A549 (cell line): ENCODE measurements at regions not wholly inside any gene's neighbourhood (a gene's known extent, or its start where the extent isn't known, plus 50 kb on each side); places are given as distances from the start of the nearest gene placed in this dataset.

Source experiments
- ATAC-seq, 2 experiments: fragments of 200-7000 bp in 1 of 2; fragments of >200 bp in 1 of 2; cut with Nextera tagmentation in 1 of 2; cut with Tn5 transposase in 1 of 2; 3 replicates each; pipeline versions ENCODE4 v1.8.0 to v1.9.1; 2018 to 2020; ENCODE audit warnings: mild to moderate bottlenecking in 1 of 2, moderate library complexity in 1 of 2
- CTCF ChIA-PET: fragments of 300-600 bp; sonication (Branson Sonifier 250); formaldehyde crosslinking; extraction: SDS; loops from one replicate; lab custom pipeline; 2021; ENCODE audit warnings: antibody characterized with exemption, inconsistent platforms; lab: Yijun Ruan, JAX
- POLR2A ChIA-PET: fragments of 350-600 bp; formaldehyde crosslinking; extraction: SDS; loops from one replicate; lab custom pipeline; 2021; ENCODE audit warnings: antibody characterized with exemption, inconsistent platforms; lab: Yijun Ruan, JAX
- DNase-seq, 2 experiments: peaks; one replicate each; pipeline versions ENCODE4 v3.0.0 to v3.0.0-alpha.2; 2011 to 2016; ENCODE audit warnings: low read depth in 1 of 2, low spot score in 1 of 2
- FAIRE-seq: peaks from 2 replicates; lab custom pipeline; 2011; peaks lifted over from hg19 to GRCh38; lab: Jason Lieb, UNC
- H3K27ac ChIP-seq, 2 experiments: fragments of >200 bp; sonication (Bioruptor Twin); formaldehyde crosslinking; 3 replicates each; pipeline ENCODE4 v1.5.1; 2016 to 2017
- H3K4me1 ChIP-seq: fragments of >200 bp; sonication (Bioruptor Twin); formaldehyde crosslinking; 3 replicates; pipeline ENCODE4 v1.6.1; 2016
- H3K4me2 ChIP-seq: fragments of >200 bp; sonication (Bioruptor Twin); formaldehyde crosslinking; 3 replicates; pipeline ENCODE4 v1.6.1; 2016
- H3K4me3 ChIP-seq: fragments of >200 bp; sonication (Bioruptor Twin); formaldehyde crosslinking; 3 replicates; pipeline ENCODE4 v1.5.1; 2016
- H3K9me3 ChIP-seq: fragments of >200 bp; sonication (Bioruptor Twin); formaldehyde crosslinking; 3 replicates; pipeline ENCODE4 v1.6.1; 2016
- CBX2 ChIP-seq: fragments of 200-600 bp; sonication (generic); IDR thresholded peaks from 2 replicates; pipeline ENCODE4 v1.6.1; 2016; ENCODE audit warnings: low read depth, mild to moderate bottlenecking, borderline replicate concordance
- CBX8 ChIP-seq: fragments of 200-600 bp; sonication (generic); IDR thresholded peaks from 2 replicates; pipeline ENCODE4 v1.6.1; 2016
- CEBPB ChIP-seq, 2 experiments: fragments of >200 bp in 1 of 2; sonication (Bioruptor Twin) in 1 of 2; formaldehyde crosslinking in 1 of 2; IDR thresholded peaks; 2 replicates each; pipeline ENCODE4 v1.6.1; 2012 to 2016
- CHD2 ChIP-seq: fragments of 150-350 bp; IDR thresholded peaks from 2 replicates; pipeline ENCODE4 v1.6.1; 2014; ENCODE audit warnings: low read length; ENCODE audit not compliant: partially characterized antibody
- EHF ChIP-seq: fragments of 250-450 bp; sonication (Bioruptor Pico); IDR thresholded peaks from 2 replicates; pipeline ENCODE4 v1.5.0; 2020; ENCODE audit warnings: mild to moderate bottlenecking
- EP300 ChIP-seq, 2 experiments: fragments of >200 bp; sonication (Bioruptor Twin); formaldehyde crosslinking; IDR thresholded peaks; 2 replicates in 1 of 2; 3 replicates in 1 of 2; pipeline ENCODE4 v1.6.1; 2016 to 2017
- FOSL2 ChIP-seq, 2 experiments: fragments of 450-650 bp in 1 of 2; fragments of >200 bp in 1 of 2; sonication (Bioruptor Twin) in 1 of 2; formaldehyde crosslinking; IDR thresholded peaks; 2 replicates each; pipeline versions ENCODE4 v1.5.0 to v1.6.1; 2016 to 2020; ENCODE audit warnings: mild to moderate bottlenecking in 1 of 2, moderate library complexity in 1 of 2
- GATA3 ChIP-seq: IDR thresholded peaks from 2 replicates; pipeline ENCODE4 v1.6.1; 2012; ENCODE audit warnings: borderline replicate concordance
- HEYL ChIP-seq: fragments of 250-450 bp; sonication (Bioruptor Pico); IDR thresholded peaks from 2 replicates; pipeline ENCODE4 v1.8.0; 2021; ENCODE audit warnings: mild to moderate bottlenecking, moderate library complexity
- HOXA7 ChIP-seq: fragments of 250-450 bp; sonication (Bioruptor Pico); IDR thresholded peaks from 2 replicates; pipeline ENCODE4 v1.5.0; 2020; ENCODE audit warnings: mild to moderate bottlenecking, moderate library complexity
- HOXB13 ChIP-seq: fragments of 250-450 bp; sonication (Bioruptor Pico); IDR thresholded peaks from 2 replicates; pipeline ENCODE4 v1.5.0; 2020; ENCODE audit warnings: low read depth, mild to moderate bottlenecking, moderate library complexity
- HOXB5 ChIP-seq: fragments of 250-450 bp; sonication (Bioruptor Pico); IDR thresholded peaks from 2 replicates; pipeline ENCODE4 v1.5.0; 2020; ENCODE audit warnings: mild to moderate bottlenecking, moderate library complexity
- PHF8 ChIP-seq: fragments of 200-600 bp; sonication (generic); IDR thresholded peaks from 2 replicates; pipeline ENCODE4 v1.6.1; 2016; ENCODE audit warnings: low read depth, mild to moderate bottlenecking, antibody characterized with exemption, moderate library complexity, borderline replicate concordance
- POLR2A ChIP-seq: IDR thresholded peaks from 2 replicates; pipeline ENCODE4 v1.6.1; 2012; ENCODE audit warnings: mild to moderate bottlenecking, low read length
- RARB ChIP-seq: fragments of 250-450 bp; sonication (Bioruptor Pico); IDR thresholded peaks from 2 replicates; pipeline ENCODE4 v1.8.0; 2021; ENCODE audit warnings: mild to moderate bottlenecking, moderate library complexity
- RNF2 ChIP-seq: fragments of 200-600 bp; sonication (generic); IDR thresholded peaks from 2 replicates; pipeline ENCODE4 v1.6.1; 2016; ENCODE audit warnings: low read depth, mild to moderate bottlenecking, antibody characterized with exemption, moderate library complexity, borderline replicate concordance
- SREBF2 ChIP-seq: fragments of 450-650 bp; IDR thresholded peaks from 2 replicates; pipeline ENCODE4 v1.6.1; 2014; ENCODE audit warnings: mild to moderate bottlenecking, moderate library complexity
- TFCP2L1 ChIP-seq: fragments of 250-450 bp; sonication (Bioruptor Pico); IDR thresholded peaks from 2 replicates; pipeline ENCODE4 v1.5.0; 2021; ENCODE audit warnings: mild to moderate bottlenecking
- ZFP36 ChIP-seq: fragments of 450-650 bp; IDR thresholded peaks from 2 replicates; pipeline ENCODE4 v1.6.1; 2014; ENCODE audit warnings: borderline replicate concordance; ENCODE audit not compliant: partially characterized antibody
- ZNF302 ChIP-seq: fragments of 250-450 bp; sonication (Bioruptor Pico); IDR thresholded peaks from 2 replicates; pipeline ENCODE4 v1.9.0; 2021; ENCODE audit warnings: inconsistent platforms, mild to moderate bottlenecking, moderate library complexity
- WGBS: methylation state at CpG from one replicate; pipeline ENCODE4 v1.1.6; 2017; ENCODE audit errors: missing lambda C conversion rate; 5-methylcytosine and 5-hydroxymethylcytosine counted together
- TF ChIP-seq, protein P1 (sequence below): fragments of >200 bp; sonication (Bioruptor Twin); formaldehyde crosslinking; IDR thresholded peaks from 2 replicates; pipeline ENCODE4 v1.6.1; 2016
- TF ChIP-seq, protein P2 (sequence below): IDR thresholded peaks from 2 replicates; pipeline ENCODE4 v1.6.1; 2012
- TF ChIP-seq, protein P3 (sequence below): fragments of 150-350 bp; IDR thresholded peaks from 2 replicates; pipeline ENCODE4 v1.6.1; 2014; ENCODE audit warnings: low read depth, mild to moderate bottlenecking, low read length
- TF ChIP-seq, protein P4 (sequence below): fragments of 250-450 bp; sonication (Bioruptor Pico); IDR thresholded peaks from 2 replicates; pipeline ENCODE4 v1.5.0; 2020; ENCODE audit warnings: low read depth, mild to moderate bottlenecking, moderate library complexity

- Histone ChIP-seq H3K4me1 (peaks cover 22% of the 10 kb centered on the region; the same call in 2 of the 3 replicates), H3K4me3 (no peak overlapping the region), H3K4me2 (peak overlapping the region; percentile 62), H3K9me3 (no peaks in the 10 kb centered on the region), H3K27ac (peak overlapping the region; percentile 33 to 38; a peak in 4 of 6 replicates)
- WGBS, result 18% methylated on average over 2 of the region's 2 CpGs
- ChIA-PET POLR2A (no interaction called here), CTCF (interaction anchor here (0.7 to 1.1 kb wide), 3 partner anchors 16 to 502 kb away, joined by 3 to 4 read pairs (median 3); no protein-coding TSS in a partner anchor)
- no peak; a peak in 1 of 6 replicates for ATAC-seq
- peak in 1 of 2 experiments; percentile 2 for DNase-seq
- FAIRE-seq, result peak; percentile 56
- TF ChIP-seq ZFP36, result no peak
- peak; percentile 28; the same call in 1 of the 2 replicates for TF ChIP-seq GATA3
- TF ChIP-seq HOXA7 (CRISPR knock-in tag), result no peak
- no peak for TF ChIP-seq PHF8
- no peak for TF ChIP-seq RARB (CRISPR knock-in tag)
- TF ChIP-seq RNF2, result no peak
- TF ChIP-seq ZNF302 (CRISPR knock-in tag), result no peak
- no peak for TF ChIP-seq HOXB13 (CRISPR knock-in tag)
- peak; percentile 53 to 73; a peak in 3 of 4 replicates for TF ChIP-seq CEBPB (IDR thresholded peaks at IDR 0.05)
Observed at GRCh38 chr12:90515199-90516175, 439.5 kb downstream of the CCER1 start.

GRCh38 chr12:90514325-90514724 is 440.7 kb downstream of the CCER1 start:
- Histone ChIP-seq H3K4me2 (no peak overlapping the region), H3K4me3 (no peak overlapping the region), H3K4me1 (peaks cover 22% of the 10 kb centered on the region; the same call in 2 of the 3 replicates), H3K27ac (no peak overlapping the region), H3K9me3 (no peaks in the 10 kb centered on the region)
- ChIA-PET POLR2A (no interaction called here), CTCF (interaction anchor here (0.7 to 1.1 kb wide), 3 partner anchors 17 to 501 kb away, joined by 3 to 4 read pairs (median 3); no protein-coding TSS in a partner anchor)
- FAIRE-seq, result no peak
- ATAC-seq, result no peak
- WGBS, result 61% methylated on average over 3 of the region's 3 CpGs
- no peak for TF ChIP-seq GATA3
- TF ChIP-seq POLR2A, result no peak
- TF ChIP-seq, protein P1, sequence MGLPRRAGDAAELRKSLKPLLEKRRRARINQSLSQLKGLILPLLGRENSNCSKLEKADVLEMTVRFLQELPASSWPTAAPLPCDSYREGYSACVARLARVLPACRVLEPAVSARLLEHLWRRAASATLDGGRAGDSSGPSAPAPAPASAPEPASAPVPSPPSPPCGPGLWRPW, result no peak
- no peak for TF ChIP-seq CHD2
- no peak for TF ChIP-seq TFCP2L1
- no peak for TF ChIP-seq HOXA7 (CRISPR knock-in tag)
- TF ChIP-seq, protein P2, sequence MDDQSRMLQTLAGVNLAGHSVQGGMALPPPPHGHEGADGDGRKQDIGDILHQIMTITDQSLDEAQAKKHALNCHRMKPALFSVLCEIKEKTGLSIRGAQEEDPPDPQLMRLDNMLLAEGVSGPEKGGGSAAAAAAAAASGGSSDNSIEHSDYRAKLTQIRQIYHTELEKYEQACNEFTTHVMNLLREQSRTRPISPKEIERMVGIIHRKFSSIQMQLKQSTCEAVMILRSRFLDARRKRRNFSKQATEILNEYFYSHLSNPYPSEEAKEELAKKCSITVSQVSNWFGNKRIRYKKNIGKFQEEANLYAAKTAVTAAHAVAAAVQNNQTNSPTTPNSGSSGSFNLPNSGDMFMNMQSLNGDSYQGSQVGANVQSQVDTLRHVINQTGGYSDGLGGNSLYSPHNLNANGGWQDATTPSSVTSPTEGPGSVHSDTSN, result no peak
- TF ChIP-seq, protein P3, sequence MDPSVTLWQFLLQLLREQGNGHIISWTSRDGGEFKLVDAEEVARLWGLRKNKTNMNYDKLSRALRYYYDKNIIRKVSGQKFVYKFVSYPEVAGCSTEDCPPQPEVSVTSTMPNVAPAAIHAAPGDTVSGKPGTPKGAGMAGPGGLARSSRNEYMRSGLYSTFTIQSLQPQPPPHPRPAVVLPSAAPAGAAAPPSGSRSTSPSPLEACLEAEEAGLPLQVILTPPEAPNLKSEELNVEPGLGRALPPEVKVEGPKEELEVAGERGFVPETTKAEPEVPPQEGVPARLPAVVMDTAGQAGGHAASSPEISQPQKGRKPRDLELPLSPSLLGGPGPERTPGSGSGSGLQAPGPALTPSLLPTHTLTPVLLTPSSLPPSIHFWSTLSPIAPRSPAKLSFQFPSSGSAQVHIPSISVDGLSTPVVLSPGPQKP, result no peak
- TF ChIP-seq CBX8, result no peak
- TF ChIP-seq, protein P4, sequence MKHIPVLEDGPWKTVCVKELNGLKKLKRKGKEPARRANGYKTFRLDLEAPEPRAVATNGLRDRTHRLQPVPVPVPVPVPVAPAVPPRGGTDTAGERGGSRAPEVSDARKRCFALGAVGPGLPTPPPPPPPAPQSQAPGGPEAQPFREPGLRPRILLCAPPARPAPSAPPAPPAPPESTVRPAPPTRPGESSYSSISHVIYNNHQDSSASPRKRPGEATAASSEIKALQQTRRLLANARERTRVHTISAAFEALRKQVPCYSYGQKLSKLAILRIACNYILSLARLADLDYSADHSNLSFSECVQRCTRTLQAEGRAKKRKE, result no peak
- TF ChIP-seq HOXB5, result no peak
- DNase-seq, result no peak

- Histone ChIP-seq H3K4me2 (no peak overlapping the region), H3K27ac (no peak overlapping the region), H3K9me3 (no peaks in the 10 kb centered on the region), H3K4me1 (peaks cover 22% of the 10 kb centered on the region; the same call in 2 of the 3 replicates), H3K4me3 (no peak overlapping the region)
- WGBS, result 89% methylated on average over 1 of the region's 1 CpG
- ChIA-PET POLR2A (no interaction called here), CTCF (interaction anchor here (0.7 kb wide), 1 partner anchor 170 kb away, joined by 3 read pairs; no protein-coding TSS in a partner anchor)
- TF ChIP-seq SREBF2 (no peak), HOXB5 (no peak), CBX2 (no peak), FOSL2 (IDR thresholded peaks at IDR 0.05) (no peak), FOSL2 (CRISPR knock-in tag; IDR thresholded peaks at IDR 0.05) (no peak), EP300 (IDR thresholded peaks at IDR 0.05) (no peak), HEYL (CRISPR knock-in tag) (no peak), PHF8 (no peak), EHF (CRISPR knock-in tag) (no peak), CEBPB (IDR thresholded peaks at IDR 0.05) (no peak)
- TF ChIP-seq, protein P2, result no peak
- ATAC-seq, result no peak
- no peak for DNase-seq
- FAIRE-seq, result no peak
Observed at GRCh38 chr12:90512518-90512917, 442.5 kb downstream of the CCER1 start.
